Dermis microvascular lymphatic vessel endothelial cell (primary cell): ENCODE measurements at regions not wholly inside any gene's neighbourhood (a gene's known extent, or its start where the extent isn't known, plus 50 kb on each side); places are given as distances from the start of the nearest gene placed in this dataset.
"Not testable (repeated sequence)": the region's sequence is repeated elsewhere in the genome, so short reads cannot be mapped to it uniquely, and the experiment has no call there.

Source experiments
- DNase-seq, 2 donors: peaks; one replicate each; pipeline versions ENCODE4 v3.0.0 to v3.0.0-alpha.2; 2010; ENCODE audit warnings: low read depth in 2 of 2

DNA sequence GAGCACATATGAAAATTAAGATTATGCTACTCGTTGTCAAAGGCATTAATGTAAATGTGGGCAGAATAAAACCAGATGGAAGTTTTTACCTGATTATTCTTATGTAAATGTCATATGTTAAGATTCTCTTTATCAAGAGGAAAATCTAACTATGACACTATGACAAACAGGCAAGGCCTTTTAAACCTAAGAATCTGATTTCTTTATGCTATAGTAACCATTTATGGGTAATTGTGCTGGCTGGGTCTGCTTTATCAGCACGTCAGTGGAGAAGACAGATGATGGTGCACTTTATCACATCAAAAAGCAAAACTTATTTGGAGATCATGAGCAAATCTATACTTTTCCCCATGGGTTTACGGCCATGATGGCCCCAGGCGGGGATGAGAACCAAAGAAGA, 412.0 kb upstream of the NOX3 start:
- no peak for DNase-seq

DNA sequence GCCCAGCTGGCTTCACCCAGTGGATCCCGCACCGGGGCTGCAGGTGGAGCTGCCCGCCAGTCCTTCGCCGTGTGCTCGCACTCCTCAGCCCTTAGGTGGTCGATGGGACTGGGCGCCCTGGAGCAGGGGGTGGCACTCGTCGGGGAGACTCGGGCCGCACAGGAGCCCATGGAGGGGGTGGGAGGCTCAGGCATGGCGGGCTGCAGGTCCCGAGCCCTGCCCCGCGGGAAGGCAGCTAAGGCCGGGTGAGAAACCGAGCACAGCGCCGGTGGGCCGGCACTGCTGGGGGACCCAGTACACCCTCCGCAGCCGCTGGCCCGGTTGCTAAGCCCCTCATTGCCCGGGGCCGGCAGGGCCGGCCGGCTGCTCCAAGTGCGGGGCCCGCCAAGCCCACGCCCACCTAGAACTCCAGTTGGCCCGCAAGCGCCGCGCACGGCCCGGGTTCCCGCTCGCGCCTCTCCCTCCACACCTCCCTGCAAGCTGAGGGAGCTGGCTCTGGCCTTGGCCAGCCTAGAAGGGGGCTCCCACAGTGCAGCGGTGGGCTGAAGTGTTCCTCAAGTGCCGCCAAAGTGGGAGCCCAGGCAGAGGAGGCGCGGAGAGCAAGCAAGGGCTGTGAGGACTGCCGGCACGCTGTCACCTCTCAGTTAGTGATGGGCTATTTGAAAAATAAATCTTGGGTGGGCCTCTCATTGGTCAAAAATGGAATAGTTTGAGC, 411.2 kb upstream of the NOX3 start:
- not testable (repeated sequence) for DNase-seq

- DNase-seq, result no peak
Measured at GRCh38 chr6:155861821-155862220, 406.2 kb upstream of the NOX3 start.

DNA sequence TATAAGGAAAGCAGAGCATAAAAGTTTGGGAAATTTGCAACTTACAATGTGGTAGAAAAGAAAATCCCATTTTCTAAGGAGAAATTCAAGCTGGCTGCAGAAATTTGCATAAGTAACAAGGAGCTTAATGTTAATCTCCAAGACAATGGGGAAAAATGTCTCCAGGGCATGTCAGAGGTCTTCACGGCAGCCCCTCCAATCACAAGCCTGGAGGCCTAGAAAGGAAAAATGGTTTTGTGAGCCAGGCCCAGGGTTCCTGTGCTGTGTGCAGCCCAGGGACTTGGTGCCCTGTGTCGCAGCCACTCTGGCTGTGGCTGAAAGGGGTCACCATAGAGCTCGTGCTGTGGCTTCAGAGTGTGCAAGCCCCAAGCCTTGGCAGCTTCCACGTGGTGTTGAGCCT, 403.3 kb upstream of the NOX3 start:
- DNase-seq, result not testable (repeated sequence)

DNA sequence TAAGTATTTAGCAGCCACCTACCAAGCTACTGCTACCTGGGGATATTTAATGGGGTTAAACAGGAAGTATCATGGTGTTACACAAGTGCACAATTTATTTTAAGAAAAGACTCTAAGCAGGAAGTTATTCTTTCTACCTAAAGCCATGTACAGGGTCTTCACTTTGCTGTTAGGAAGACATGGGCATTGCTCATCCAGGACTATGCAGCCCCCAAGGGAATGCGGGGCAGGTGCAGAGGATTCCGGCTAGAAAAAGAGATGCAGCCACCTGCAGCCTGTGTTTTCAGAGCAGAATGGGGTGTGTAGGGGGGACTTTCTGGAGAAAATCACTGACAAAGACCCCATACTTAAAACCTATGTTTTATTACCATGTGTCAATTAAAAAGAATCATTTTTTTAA, 399.1 kb upstream of the NOX3 start:
- no peak for DNase-seq

DNA sequence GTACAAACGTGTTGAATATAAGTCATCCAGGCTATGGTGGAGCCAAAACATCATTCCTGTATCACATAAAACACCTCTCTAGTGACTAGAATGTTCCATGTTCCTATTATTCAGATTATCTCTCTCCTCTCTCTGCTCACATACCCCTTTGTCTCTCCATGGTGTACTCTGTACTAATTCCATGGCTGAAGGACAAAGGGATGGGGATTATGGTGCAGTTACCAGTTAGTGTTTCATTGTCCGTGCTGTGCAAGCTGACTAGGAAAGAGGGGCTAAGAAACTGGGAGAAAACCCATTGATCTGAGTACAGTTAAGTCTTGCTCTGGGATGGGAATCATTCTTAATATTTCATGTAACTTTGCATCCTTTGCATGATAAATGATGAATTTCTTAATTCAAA, 397.4 kb upstream of the NOX3 start:
- DNase-seq, result no peak

- DNase-seq, result peak; percentile 4 to 76
Measured at GRCh38 chr6:155850408-155850841, 394.8 kb upstream of the NOX3 start.

DNA sequence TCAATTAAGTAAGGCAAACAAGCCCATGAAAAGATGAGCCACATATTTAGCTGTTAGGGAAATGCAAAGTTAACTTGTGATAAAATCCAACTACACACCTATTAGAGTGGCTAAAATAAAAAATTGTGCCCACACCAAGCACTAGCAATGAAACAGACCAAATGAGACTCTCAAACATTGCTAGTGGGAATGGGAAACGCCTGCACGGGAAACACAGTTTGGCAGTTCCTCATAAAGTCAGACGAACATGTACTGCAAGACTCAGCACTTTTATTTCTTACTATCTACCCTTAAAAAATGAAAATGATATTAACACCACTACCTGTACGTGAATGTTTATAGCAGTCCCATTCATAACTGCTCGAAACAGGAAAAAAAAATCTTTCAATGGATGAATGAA, 392.1 kb upstream of the NOX3 start:
- DNase-seq, result no peak

DNA sequence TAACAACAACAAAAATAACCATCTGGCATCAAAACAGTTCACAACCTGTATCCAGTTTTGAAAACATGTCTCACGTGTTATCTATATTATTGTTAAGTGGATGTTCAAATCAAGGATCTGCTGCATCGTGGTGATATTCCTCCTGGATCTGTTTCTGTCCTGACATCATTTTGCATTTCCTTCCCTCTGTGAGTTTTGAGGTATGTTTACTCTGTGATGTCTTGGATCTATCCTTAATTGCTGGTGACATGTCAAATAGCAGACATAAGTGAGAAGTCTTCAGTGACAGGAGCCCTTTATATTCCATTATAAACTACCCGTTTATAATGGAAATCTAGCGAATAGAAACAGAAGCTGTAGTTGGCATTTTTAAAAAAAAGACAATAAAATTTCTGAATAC, 381.8 kb upstream of the NOX3 start:
- no peak for DNase-seq

- DNase-seq, result peak in 1 of 2 donors; percentile 66
Measured at GRCh38 chr6:155832596-155832995, 377.0 kb upstream of the NOX3 start.

- no peak for DNase-seq
Measured at GRCh38 chr6:155830531-155830930, 374.9 kb upstream of the NOX3 start.

- no peak for DNase-seq
Measured at GRCh38 chr6:155829646-155830045, 374.0 kb upstream of the NOX3 start.

GRCh38 chr6:155828989-155829388, 373.4 kb upstream of the NOX3 start:
- no peak for DNase-seq

- no peak for DNase-seq
Measured at GRCh38 chr6:155818698-155819097, 363.1 kb upstream of the NOX3 start.

DNA sequence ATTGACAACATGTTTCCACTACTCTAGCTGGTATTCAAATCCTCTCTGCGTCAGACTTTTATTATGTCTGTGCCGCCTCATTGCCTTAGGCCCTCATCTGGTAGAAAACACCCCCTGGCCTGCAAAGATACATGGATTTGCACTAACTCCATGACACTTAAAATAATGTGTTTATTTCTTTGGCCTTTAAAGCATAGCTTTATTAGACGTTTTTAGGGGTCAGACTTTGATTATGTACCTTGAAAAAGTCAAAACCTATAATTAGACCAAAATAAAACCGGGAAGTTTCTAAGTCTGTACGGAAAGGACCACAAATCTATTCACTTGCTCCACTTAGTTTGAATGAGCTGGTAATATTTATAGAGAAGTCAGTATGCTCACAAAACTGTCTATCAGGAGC, 357.9 kb upstream of the NOX3 start:
- no peak for DNase-seq

- DNase-seq, result no peak
Measured at GRCh38 chr6:155807243-155807642, 351.6 kb upstream of the NOX3 start.

GRCh38 chr6:155801046-155801445, 345.4 kb upstream of the NOX3 start:
- DNase-seq, result no peak

- not testable (repeated sequence) for DNase-seq
Measured at GRCh38 chr6:155798876-155799275, 343.2 kb upstream of the NOX3 start.

- no peak for DNase-seq
Measured at GRCh38 chr6:155795173-155795796, 339.6 kb upstream of the NOX3 start.

GRCh38 chr6:155791891-155792290, 336.3 kb upstream of the NOX3 start:
- DNase-seq, result no peak

GRCh38 chr6:155791186-155791585, 335.5 kb upstream of the NOX3 start:
- DNase-seq, result no peak

DNA sequence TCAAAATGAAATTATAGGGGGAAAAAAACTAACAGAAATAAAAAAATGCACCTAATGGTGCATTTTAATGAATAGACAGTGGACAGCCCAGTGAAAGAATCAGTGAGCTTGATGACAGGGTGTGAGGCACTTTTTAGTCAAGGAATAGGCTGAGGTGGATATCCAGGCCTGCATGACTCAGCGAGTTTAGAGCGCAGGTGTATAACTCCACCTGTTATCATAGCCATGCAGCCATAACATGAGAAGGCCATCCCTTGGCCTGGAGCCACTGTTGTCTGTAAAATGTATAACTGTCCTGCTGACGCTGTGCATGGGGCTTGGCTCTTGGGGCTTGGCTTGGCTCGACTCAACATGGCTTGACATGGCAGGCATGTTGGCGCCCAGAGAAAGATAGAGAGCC, 331.5 kb upstream of the NOX3 start:
- no peak for DNase-seq

DNA sequence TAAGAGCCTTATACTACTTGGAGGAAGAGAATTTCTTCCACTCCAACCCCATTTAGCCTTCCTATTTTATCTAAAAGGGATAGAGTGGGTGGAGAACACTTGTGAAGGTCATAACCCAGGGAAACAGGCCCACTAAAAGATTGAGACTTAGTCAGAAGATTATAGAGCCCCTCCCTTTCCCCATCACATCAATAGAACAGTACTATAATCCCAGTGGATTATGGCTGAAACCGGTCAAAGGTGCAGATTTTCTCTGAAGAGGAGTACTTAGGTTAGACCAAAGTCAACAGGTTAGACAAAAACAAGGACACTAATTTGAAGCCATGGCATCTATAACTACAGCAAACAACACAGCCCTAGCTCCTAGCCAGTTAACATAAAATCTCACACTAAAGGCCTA, 330.9 kb upstream of the NOX3 start:
- DNase-seq, result no peak
